ENCODE measurements at regions not wholly inside any gene's neighbourhood (a gene's known extent, or its start where the extent isn't known, plus 50 kb on each side); places are given as distances from the start of the nearest gene placed in this dataset.

DNA sequence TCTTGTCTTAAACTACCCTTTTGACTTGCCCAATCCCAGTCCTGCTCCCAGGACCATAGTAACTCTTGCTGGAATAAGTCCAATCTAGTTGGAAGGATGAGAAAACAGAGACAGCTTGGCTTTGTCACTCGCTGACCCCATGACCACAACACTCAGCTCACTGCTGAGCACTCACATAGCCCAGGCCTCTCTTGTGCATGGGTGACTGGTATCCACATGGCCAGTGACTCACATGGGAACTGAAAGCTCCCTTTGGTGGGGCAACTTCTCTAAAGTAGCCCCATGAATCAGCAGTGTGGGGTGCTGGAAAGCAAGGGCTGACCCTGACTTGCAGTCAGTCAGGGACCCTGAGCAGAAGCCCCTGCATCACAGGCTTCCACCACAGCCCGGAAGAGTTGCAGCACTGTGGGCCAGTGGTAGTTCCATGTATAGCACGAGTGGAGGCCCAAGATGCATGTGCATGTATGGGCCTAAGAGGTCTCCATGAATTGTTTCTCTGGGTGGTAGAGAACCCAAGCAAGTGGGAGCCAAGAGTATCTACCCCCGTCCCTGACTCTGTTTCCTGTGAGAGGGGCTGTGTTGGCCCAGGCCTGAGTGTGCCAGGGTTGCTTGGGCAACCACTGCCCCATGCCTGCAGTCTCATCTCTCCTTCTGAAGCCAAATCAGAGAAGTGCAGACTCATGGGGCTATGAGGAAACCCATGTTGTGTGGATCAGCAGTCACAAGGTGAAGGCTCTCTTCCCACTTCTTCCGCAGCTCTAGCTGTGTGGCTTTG, 62.1 kb upstream of the XCR1 start:
- DNase-seq (ENCODE audit: low read depth): no peak
- H3K4me3 ChIP-seq (ENCODE audit: low read depth, low read length): no peak overlapping the region
- TF ChIP-seq, protein P1, sequence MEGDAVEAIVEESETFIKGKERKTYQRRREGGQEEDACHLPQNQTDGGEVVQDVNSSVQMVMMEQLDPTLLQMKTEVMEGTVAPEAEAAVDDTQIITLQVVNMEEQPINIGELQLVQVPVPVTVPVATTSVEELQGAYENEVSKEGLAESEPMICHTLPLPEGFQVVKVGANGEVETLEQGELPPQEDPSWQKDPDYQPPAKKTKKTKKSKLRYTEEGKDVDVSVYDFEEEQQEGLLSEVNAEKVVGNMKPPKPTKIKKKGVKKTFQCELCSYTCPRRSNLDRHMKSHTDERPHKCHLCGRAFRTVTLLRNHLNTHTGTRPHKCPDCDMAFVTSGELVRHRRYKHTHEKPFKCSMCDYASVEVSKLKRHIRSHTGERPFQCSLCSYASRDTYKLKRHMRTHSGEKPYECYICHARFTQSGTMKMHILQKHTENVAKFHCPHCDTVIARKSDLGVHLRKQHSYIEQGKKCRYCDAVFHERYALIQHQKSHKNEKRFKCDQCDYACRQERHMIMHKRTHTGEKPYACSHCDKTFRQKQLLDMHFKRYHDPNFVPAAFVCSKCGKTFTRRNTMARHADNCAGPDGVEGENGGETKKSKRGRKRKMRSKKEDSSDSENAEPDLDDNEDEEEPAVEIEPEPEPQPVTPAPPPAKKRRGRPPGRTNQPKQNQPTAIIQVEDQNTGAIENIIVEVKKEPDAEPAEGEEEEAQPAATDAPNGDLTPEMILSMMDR (IDR thresholded peaks at IDR 0.05; ENCODE audit: control insufficient read depth, extremely low read depth, insufficient read depth): no peak

DNA sequence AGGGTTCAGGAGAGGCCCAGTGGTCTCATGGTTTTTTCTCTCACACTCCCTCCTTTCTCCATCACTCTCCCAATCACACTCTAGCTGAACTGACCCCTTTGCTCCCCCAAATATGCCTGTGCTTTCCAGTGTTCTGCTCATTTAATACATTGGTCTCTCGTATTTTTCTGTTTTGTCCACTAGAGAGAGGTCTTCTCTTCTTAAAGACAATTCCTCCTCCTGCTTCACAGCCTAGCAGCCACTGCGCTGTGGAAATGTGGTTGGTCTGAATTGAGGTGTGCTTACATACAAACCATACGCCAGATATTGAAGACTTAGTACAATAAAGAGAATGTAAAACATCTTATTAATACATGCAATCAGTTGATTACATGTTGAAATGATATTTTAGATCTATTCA, 60.6 kb upstream of the XCR1 start:
- no peak overlapping the region for H3K4me3 ChIP-seq (ENCODE audit: low read depth, low read length)
- TF ChIP-seq, protein P1 (IDR thresholded peaks at IDR 0.05; ENCODE audit: control insufficient read depth, extremely low read depth, insufficient read depth): peak; percentile 43
- DNase-seq (ENCODE audit: low read depth): no peak

DNA sequence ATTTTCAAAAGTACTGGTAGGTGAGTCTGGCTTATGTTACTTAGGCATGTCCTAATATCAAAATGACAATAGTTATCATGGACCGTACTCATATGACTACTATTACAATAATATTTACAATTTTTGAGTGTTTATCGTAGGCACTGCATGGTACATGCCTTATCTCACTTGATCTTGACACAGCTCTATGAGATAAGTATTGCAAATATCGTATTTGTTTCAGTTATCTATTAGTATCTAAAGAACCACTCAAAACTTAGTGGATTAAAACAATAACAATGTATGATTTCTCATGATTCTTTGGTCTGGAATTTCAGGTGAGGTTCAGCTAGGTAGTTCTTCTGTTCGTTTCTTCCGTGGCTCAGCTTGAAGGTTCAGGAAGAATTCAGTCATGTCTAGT, 59.7 kb upstream of the XCR1 start:
- TF ChIP-seq, protein P1 (IDR thresholded peaks at IDR 0.05; ENCODE audit: control insufficient read depth, extremely low read depth, insufficient read depth): no peak
- DNase-seq (ENCODE audit: low read depth): no peak
- no peak overlapping the region for H3K4me3 ChIP-seq (ENCODE audit: low read depth, low read length)

GRCh38 chr3:46086083-46086437, 58.8 kb upstream of the XCR1 start:
- DNase-seq (ENCODE audit: low read depth): no peak
- TF ChIP-seq, protein P1 (IDR thresholded peaks at IDR 0.05; ENCODE audit: control insufficient read depth, extremely low read depth, insufficient read depth): no peak
- no peak overlapping the region for H3K4me3 ChIP-seq (ENCODE audit: low read depth, low read length)

DNA sequence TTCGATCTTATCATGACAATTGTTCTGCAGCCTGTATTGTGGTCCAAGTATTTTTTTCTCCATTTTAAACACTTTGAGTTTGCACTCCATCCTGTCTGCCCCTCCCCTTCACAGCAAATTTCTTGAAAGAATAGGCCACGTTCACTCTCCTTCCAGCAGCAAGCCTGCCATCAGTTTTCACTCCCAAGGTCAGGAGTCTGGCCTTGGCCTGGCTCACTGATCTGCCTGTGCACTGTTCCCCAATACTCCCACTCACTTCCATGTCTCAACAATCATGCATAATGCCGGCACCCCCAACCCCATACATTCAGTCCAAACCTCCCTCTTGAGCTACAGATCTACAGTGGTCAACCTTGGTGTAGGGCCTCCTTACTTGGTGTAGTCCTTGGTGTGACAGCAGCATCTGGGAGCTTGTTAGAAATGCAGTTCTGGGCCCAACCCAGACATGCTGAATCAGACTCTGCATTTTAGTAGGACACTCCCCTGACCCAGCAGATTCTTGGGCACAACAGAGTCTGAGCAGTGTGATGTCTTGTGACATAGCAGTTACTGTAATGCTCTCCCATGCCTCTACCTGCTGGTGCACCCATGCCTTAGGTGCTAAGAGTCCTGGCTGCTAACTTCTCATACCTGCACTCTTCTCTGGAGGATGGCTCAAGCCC, 58.3 kb upstream of the XCR1 start:
- TF ChIP-seq, protein P1 (IDR thresholded peaks at IDR 0.05; ENCODE audit: control insufficient read depth, extremely low read depth, insufficient read depth): no peak
- no peak for DNase-seq (ENCODE audit: low read depth)
- no peak overlapping the region for H3K4me3 ChIP-seq (ENCODE audit: low read depth, low read length)

DNA sequence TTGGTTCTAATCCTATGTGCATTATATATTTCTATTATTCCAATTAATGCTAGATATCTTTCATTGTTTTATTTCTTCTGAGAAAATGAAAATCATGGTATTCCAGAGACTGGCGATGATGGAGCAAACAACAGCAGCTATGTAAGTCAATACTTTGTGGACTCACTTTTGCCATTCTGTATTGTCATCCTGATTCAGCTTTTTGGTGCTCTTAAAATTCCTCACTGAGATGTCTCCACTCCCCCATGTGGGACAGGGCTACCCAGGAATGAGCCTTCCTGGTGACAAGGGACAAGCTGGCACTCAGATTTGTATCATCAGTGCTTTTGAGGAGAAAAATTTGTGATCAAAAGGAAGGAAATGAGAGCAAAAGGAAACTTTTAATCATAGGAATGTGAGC, 56.7 kb upstream of the XCR1 start:
- TF ChIP-seq, protein P1 (IDR thresholded peaks at IDR 0.05; ENCODE audit: control insufficient read depth, extremely low read depth, insufficient read depth): no peak
- DNase-seq (ENCODE audit: low read depth): no peak
- H3K4me3 ChIP-seq (ENCODE audit: low read depth, low read length): no peak overlapping the region

All from LNCaP clone FGC (cell line).